ENCODE measurements at regions not wholly inside any gene's neighbourhood (a gene's known extent, or its start where the extent isn't known, plus 50 kb on each side); places are given as distances from the start of the nearest gene placed in this dataset.
"Not testable (repeated sequence)": the region's sequence is repeated elsewhere in the genome, so short reads cannot be mapped to it uniquely, and the experiment has no call there.

DNA sequence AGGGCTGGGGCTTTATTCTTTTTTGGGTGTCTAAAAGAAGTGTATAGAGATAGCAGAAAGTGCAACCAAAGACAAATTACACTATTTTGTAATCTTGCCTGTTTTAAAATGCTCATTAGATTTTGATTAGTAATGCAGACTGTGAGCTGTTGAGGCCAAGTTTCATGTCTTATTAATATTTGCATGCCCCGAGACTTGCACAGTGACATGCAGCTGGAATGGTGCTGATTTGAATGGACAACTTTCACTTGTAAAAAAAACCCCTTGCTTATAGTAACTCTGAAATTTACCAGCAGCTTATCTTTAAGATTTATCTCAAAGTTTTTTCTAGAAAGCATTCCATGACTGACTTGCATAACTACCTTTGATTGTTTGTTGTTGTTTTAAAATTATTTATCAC is 835.1 kb upstream of the IGFBP7 start:
- Histone ChIP-seq H3K4me3 (ENCODE audit: low read depth in 2 of 2, low read length in 2 of 2) (no peak overlapping the region), H3K4me1 (ENCODE audit: control insufficient read depth, insufficient read depth, low read length) (no peaks in the 10 kb centered on the region), H3K27ac (ENCODE audit: low read length) (no peak overlapping the region), H3K9me3 (ENCODE audit: control insufficient read depth, insufficient read depth, low read depth, low read length) (no peaks in the 10 kb centered on the region), H3K36me3 (ENCODE audit: control insufficient read depth, insufficient read depth, low read length) (no peaks in the 10 kb centered on the region), H3K27me3 (ENCODE audit: control insufficient read depth, insufficient read depth, low read length) (no peaks in the 10 kb centered on the region)
- intact Hi-C loops (cut with micrococcal nuclease; ENCODE audit: unreplicated experiment) (no loop called here), in situ Hi-C loops (cut with HindIII; ENCODE audit: low pct_unique_long_range_greater_than_20kb, low sequenced_read_pairs) (no loop called here)
- POLR2A ChIA-PET: no interaction called here
- no peak for ATAC-seq
- TF ChIP-seq CTCF (IDR thresholded peaks at IDR 0.05) (no peak), POLR2AphosphoS5 (IDR thresholded peaks at IDR 0.05; ENCODE audit: low read depth, low read length) (no peak), SIN3A (IDR thresholded peaks at IDR 0.05; ENCODE audit: borderline replicate concordance, insufficient read depth, low read depth, low read length) (no peak), TCF7L2 (IDR thresholded peaks at IDR 0.05; ENCODE audit: low read depth, low read length) (no peak)
- TF ChIP-seq, protein P1, sequence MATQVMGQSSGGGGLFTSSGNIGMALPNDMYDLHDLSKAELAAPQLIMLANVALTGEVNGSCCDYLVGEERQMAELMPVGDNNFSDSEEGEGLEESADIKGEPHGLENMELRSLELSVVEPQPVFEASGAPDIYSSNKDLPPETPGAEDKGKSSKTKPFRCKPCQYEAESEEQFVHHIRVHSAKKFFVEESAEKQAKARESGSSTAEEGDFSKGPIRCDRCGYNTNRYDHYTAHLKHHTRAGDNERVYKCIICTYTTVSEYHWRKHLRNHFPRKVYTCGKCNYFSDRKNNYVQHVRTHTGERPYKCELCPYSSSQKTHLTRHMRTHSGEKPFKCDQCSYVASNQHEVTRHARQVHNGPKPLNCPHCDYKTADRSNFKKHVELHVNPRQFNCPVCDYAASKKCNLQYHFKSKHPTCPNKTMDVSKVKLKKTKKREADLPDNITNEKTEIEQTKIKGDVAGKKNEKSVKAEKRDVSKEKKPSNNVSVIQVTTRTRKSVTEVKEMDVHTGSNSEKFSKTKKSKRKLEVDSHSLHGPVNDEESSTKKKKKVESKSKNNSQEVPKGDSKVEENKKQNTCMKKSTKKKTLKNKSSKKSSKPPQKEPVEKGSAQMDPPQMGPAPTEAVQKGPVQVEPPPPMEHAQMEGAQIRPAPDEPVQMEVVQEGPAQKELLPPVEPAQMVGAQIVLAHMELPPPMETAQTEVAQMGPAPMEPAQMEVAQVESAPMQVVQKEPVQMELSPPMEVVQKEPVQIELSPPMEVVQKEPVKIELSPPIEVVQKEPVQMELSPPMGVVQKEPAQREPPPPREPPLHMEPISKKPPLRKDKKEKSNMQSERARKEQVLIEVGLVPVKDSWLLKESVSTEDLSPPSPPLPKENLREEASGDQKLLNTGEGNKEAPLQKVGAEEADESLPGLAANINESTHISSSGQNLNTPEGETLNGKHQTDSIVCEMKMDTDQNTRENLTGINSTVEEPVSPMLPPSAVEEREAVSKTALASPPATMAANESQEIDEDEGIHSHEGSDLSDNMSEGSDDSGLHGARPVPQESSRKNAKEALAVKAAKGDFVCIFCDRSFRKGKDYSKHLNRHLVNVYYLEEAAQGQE (IDR thresholded peaks at IDR 0.05; ENCODE audit: insufficient read depth in 1 of 2, low read depth in 2 of 2, low read length in 1 of 2): no peak
- CTCF ChIA-PET: interaction anchor here (0.6 kb wide), 1 partner anchor 517 kb away, joined by 3 read pairs; no protein-coding TSS in a partner anchor
- no peak for DNase-seq (ENCODE audit: low read depth, low spot score)
- no TSS peak for BruUV-seq (replicated peaks)

DNA sequence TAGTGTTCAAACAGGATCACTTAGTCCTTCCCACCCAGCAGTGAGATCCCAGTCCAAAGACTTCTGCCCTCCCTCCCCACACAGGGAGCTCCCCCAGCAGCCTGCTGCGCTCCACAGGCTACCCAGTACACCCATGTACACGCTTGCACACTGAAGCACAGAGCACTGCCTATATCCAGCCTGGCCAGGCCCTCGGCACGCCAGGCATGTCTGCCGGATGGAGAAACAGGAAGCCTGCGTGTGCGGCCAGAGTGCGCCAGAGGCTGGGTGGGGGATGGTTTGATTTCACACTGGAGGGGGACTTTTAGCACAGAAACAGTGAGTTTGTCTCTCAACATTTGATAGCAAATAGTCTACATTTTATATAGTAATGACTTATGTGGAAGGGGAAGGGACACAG is 833.5 kb upstream of the IGFBP7 start:
- no peak for DNase-seq (ENCODE audit: low read depth, low spot score)
- POLR2A ChIA-PET: no interaction called here
- no peaks in the 10 kb centered on the region for H3K36me3 ChIP-seq (ENCODE audit: control insufficient read depth, insufficient read depth, low read length)
- H3K4me1 ChIP-seq (ENCODE audit: control insufficient read depth, insufficient read depth, low read length): no peaks in the 10 kb centered on the region
- in situ Hi-C loops (cut with HindIII; ENCODE audit: low pct_unique_long_range_greater_than_20kb, low sequenced_read_pairs) (no loop called here), intact Hi-C loops (cut with micrococcal nuclease; ENCODE audit: unreplicated experiment) (no loop called here)
- no peaks in the 10 kb centered on the region for H3K9me3 ChIP-seq (ENCODE audit: control insufficient read depth, insufficient read depth, low read depth, low read length)
- BruUV-seq (replicated peaks): no TSS peak
- TF ChIP-seq, protein P1 (IDR thresholded peaks at IDR 0.05; ENCODE audit: insufficient read depth in 1 of 2, low read depth in 2 of 2, low read length in 1 of 2): no peak
- TF ChIP-seq CTCF (IDR thresholded peaks at IDR 0.05) (no peak), SIN3A (IDR thresholded peaks at IDR 0.05; ENCODE audit: borderline replicate concordance, insufficient read depth, low read depth, low read length) (no peak), TCF7L2 (IDR thresholded peaks at IDR 0.05; ENCODE audit: low read depth, low read length) (no peak), POLR2AphosphoS5 (IDR thresholded peaks at IDR 0.05; ENCODE audit: low read depth, low read length) (no peak)
- CTCF ChIA-PET: no interaction called here
- H3K27ac ChIP-seq (ENCODE audit: low read length): no peak overlapping the region
- no peak for ATAC-seq
- no peak overlapping the region for H3K4me3 ChIP-seq (ENCODE audit: low read depth in 2 of 2, low read length in 2 of 2)
- H3K27me3 ChIP-seq (ENCODE audit: control insufficient read depth, insufficient read depth, low read length): no peaks in the 10 kb centered on the region

GRCh38 chr4:57937326-57937725 is 827.1 kb upstream of the IGFBP7 start:
- H3K4me1 ChIP-seq (ENCODE audit: control insufficient read depth, insufficient read depth, low read length); H3K9me3 ChIP-seq (ENCODE audit: control insufficient read depth, insufficient read depth, low read depth, low read length); H3K4me3 ChIP-seq (ENCODE audit: low read depth in 2 of 2, low read length in 2 of 2); H3K36me3 ChIP-seq (ENCODE audit: control insufficient read depth, insufficient read depth, low read length); ATAC-seq; in situ Hi-C loops (cut with HindIII; ENCODE audit: low pct_unique_long_range_greater_than_20kb, low sequenced_read_pairs); DNase-seq (ENCODE audit: low read depth, low spot score); CTCF ChIA-PET; H3K27ac ChIP-seq (ENCODE audit: low read length); H3K27me3 ChIP-seq (ENCODE audit: control insufficient read depth, insufficient read depth, low read length); BruUV-seq (replicated peaks); POLR2A ChIA-PET; intact Hi-C loops (cut with micrococcal nuclease; ENCODE audit: unreplicated experiment): not testable (repeated sequence)
